B cell (primary cell): ENCODE measurements at regions not wholly inside any gene's neighbourhood (a gene's known extent, or its start where the extent isn't known, plus 50 kb on each side); places are given as distances from the start of the nearest gene placed in this dataset.

Source experiments
- ATAC-seq: fragments of 200-7000 bp; cut with Tn5 transposase; one replicate; pipeline ENCODE4 v1.10.0; 2021; ENCODE audit warnings: low read depth, mild to moderate bottlenecking, moderate number of reproducible peaks, moderate library complexity
- CTCF ChIA-PET: fragments of 350-600 bp; sonication (Branson Sonifier 250); formaldehyde crosslinking; loops from one replicate; lab custom pipeline; 2021; ENCODE audit warnings: antibody characterized with exemption, inconsistent platforms; lab: Charles Lee
- POLR2A ChIA-PET: fragments of 350-600 bp; sonication (Branson Sonifier 250); formaldehyde crosslinking; loops from one replicate; lab custom pipeline; 2021; ENCODE audit warnings: antibody characterized with exemption; lab: Charles Lee
- DNase-seq: peaks from one replicate; pipeline ENCODE4 v3.0.0; 2013
- H2AFZ ChIP-seq: 2 replicates; pipeline ENCODE4 v1.6.1; 2012; ENCODE audit warnings: mild to moderate bottlenecking, low read depth, low read length; ENCODE audit not compliant: insufficient read depth, poor library complexity, severe bottlenecking
- H3K27ac ChIP-seq, 2 donors: 1 replicate in 1 of 2; 2 replicates in 1 of 2; pipeline ENCODE4 v1.5.1; 2012 to 2013; ENCODE audit warnings: low read length in 2 of 2, mild to moderate bottlenecking in 2 of 2, moderate library complexity in 1 of 2
- H3K27me3 ChIP-seq, 4 experiments: fragments of 200-600 bp in 1 of 4; sonication (generic) in 1 of 4; replicated peaks in 1 of 4; 1 replicate in 2 of 4; 2 replicates in 2 of 4; pipeline versions ENCODE4 v1.6.1 to v1.7.0; 2013 to 2016; ENCODE audit warnings: low read length in 3 of 4, mild to moderate bottlenecking in 2 of 4, mixed read lengths in 1 of 4, moderate library complexity in 1 of 4; ENCODE audit not compliant: insufficient read depth in 4 of 4, control insufficient read depth in 3 of 4; ENCODE audit errors: control extremely low read depth in 1 of 4
- H3K36me3 ChIP-seq, 2 experiments: replicated peaks in 1 of 2; 1 replicate in 1 of 2; 2 replicates in 1 of 2; pipeline versions ENCODE4 v1.6.1 to v1.7.1; 2013; ENCODE audit warnings: low read length in 1 of 2; ENCODE audit not compliant: insufficient read depth in 2 of 2, control insufficient read depth in 1 of 2; ENCODE audit errors: control extremely low read depth in 1 of 2, extremely low read depth in 1 of 2
- H3K4me1 ChIP-seq, 2 donors: fragments of 200-600 bp in 1 of 2; sonication (generic) in 1 of 2; 1 replicate in 1 of 2; 2 replicates in 1 of 2; pipeline versions ENCODE4 v1.5.1 to v1.6.1; 2013 to 2017; ENCODE audit warnings: low read length in 2 of 2; ENCODE audit not compliant: control insufficient read depth in 2 of 2, insufficient read depth in 2 of 2
- H3K4me2 ChIP-seq: replicated peaks from 2 replicates; pipeline ENCODE3; 2012; ENCODE audit warnings: mild to moderate bottlenecking, low read depth, low read length; ENCODE audit not compliant: poor library complexity, severe bottlenecking
- H3K4me3 ChIP-seq, 5 experiments: fragments of 200-600 bp in 1 of 5; sonication (generic) in 1 of 5; 1 replicate in 3 of 5; 2 replicates in 2 of 5; pipeline versions ENCODE4 v1.5.1 to v1.7.0; 2011 to 2016; ENCODE audit warnings: low read length in 4 of 5, mild to moderate bottlenecking in 4 of 5, low read depth in 2 of 5, control low read depth in 1 of 5, moderate library complexity in 1 of 5; ENCODE audit not compliant: insufficient read depth in 1 of 5; ENCODE audit errors: control extremely low read depth in 1 of 5, extremely low read depth in 1 of 5
- H3K79me2 ChIP-seq: fragments of 200-600 bp; sonication (generic); one replicate; pipeline ENCODE4 v1.6.0; 2016; ENCODE audit warnings: low read length; ENCODE audit not compliant: control insufficient read depth, insufficient read depth
- H3K9ac ChIP-seq: fragments of 200-600 bp; sonication (generic); 2 replicates; pipeline ENCODE4 v1.6.1; 2017; ENCODE audit warnings: mild to moderate bottlenecking, low read length, moderate library complexity
- H3K9me3 ChIP-seq, 3 donors: one replicate each; pipeline versions ENCODE4 v1.6.1 to v1.7.1; 2013; ENCODE audit warnings: low read length in 2 of 3; ENCODE audit not compliant: control insufficient read depth in 2 of 3, insufficient read depth in 1 of 3; ENCODE audit errors: control extremely low read depth in 1 of 3
- H4K20me1 ChIP-seq: 2 replicates; pipeline ENCODE4 v1.6.0; 2012; ENCODE audit warnings: mild to moderate bottlenecking, low read length; ENCODE audit not compliant: insufficient read depth, control insufficient read depth, poor library complexity, severe bottlenecking
- H3K27ac Mint-ChIP-seq: one replicate; pipeline ENCODE4 v1.8.0; 2021; ENCODE audit warnings: mixed read lengths
- H3K27me3 Mint-ChIP-seq: one replicate; pipeline ENCODE4 v1.8.0; 2021; ENCODE audit warnings: mixed read lengths
- H3K4me1 Mint-ChIP-seq: one replicate; pipeline ENCODE4 v1.8.0; 2021; ENCODE audit warnings: mixed read lengths
- H3K4me3 Mint-ChIP-seq: one replicate; pipeline ENCODE4 v1.8.0; 2021; ENCODE audit warnings: mixed read lengths
- H3K9me3 Mint-ChIP-seq: one replicate; pipeline ENCODE4 v1.8.0; 2022; ENCODE audit warnings: mixed read lengths; ENCODE audit not compliant: insufficient read depth
- CTCF ChIP-seq: fragments of 200-600 bp; IDR thresholded peaks from one replicate; pipeline ENCODE4 v1.8.0; 2022; ENCODE audit warnings: antibody characterized with exemption, mild to moderate bottlenecking
- EZH2 ChIP-seq: IDR thresholded peaks from 2 replicates; pipeline ENCODE4 v1.6.1; 2012; ENCODE audit warnings: borderline replicate concordance, low read depth, mild to moderate bottlenecking, moderate library complexity, low read length; ENCODE audit not compliant: insufficient read depth, poor library complexity, severe bottlenecking
- WGBS: methylation state at CpG from one replicate; pipeline ENCODE4 v1.1.5; 2013; ENCODE audit warnings: missing lambda C conversion rate; ENCODE audit not compliant: insufficient coverage; 5-methylcytosine and 5-hydroxymethylcytosine counted together
- intact Hi-C: fragments of 100-400 bp; cut with micrococcal nuclease; formaldehyde crosslinking; loops from one replicate; pipeline ENCODE4 v1.10.0; 2022

GRCh38 chr1:38487396-38487795, 372.2 kb downstream of the RRAGC start:
- CTCF ChIA-PET: interaction anchor here (0.6 to 1.0 kb wide), 2 partner anchors 9 to 11 kb away, joined by 3 read pairs; no protein-coding TSS in a partner anchor

GRCh38 chr1:38486085-38486484, 373.5 kb downstream of the RRAGC start:
- DNase-seq: no peak
- Histone ChIP-seq H2AFZ (no peak overlapping the region), H3K4me2 (no peak overlapping the region), H3K79me2 (no peaks in the 10 kb centered on the region), H3K9ac (no peak overlapping the region), H3K27ac (no peak overlapping the region), H3K9me3 (peaks cover 0 to 8% (median 0%) of the 10 kb centered on the region in 3 donors), H3K27me3 (peaks cover 0 to 10% (median 2%) of the 10 kb centered on the region in 4 experiments), H3K36me3 (no peaks in the 10 kb centered on the region), H4K20me1 (no peaks in the 10 kb centered on the region), H3K4me3 (no peak overlapping the region), H3K4me1 (peaks cover 17 to 20% of the 10 kb centered on the region in 2 donors)
- Mint-ChIP-seq H3K4me1 (peaks cover 49% of the 10 kb centered on the region), H3K9me3 (no peaks in the 10 kb centered on the region), H3K4me3 (no peak overlapping the region), H3K27ac (no peak overlapping the region), H3K27me3 (peaks cover 6% of the 10 kb centered on the region)
- TF ChIP-seq CTCF: no peak
- TF ChIP-seq EZH2: no peak
- POLR2A ChIA-PET: no interaction called here
- WGBS: 44% methylated on average over 4 of the region's 5 CpGs
- CTCF ChIA-PET: interaction anchor here (1.7 kb wide), 1 partner anchor 10 kb away, joined by 3 read pairs; no protein-coding TSS in a partner anchor
- ATAC-seq: no peak
- intact Hi-C loops: no loop called here

More at GRCh38 chr1:38487396-38487795, 372.2 kb downstream of the RRAGC start:
- Histone ChIP-seq H3K4me3 (no peak overlapping the region), H3K27me3 (peaks cover 0 to 11% (median 2%) of the 10 kb centered on the region in 4 experiments), H4K20me1 (no peaks in the 10 kb centered on the region), H3K79me2 (no peaks in the 10 kb centered on the region), H3K36me3 (no peaks in the 10 kb centered on the region), H3K4me2 (no peak overlapping the region), H3K4me1 (peaks cover 8 to 11% of the 10 kb centered on the region in 2 donors), H3K9me3 (peaks cover 0 to 8% (median 0%) of the 10 kb centered on the region in 3 donors), H2AFZ (no peak overlapping the region), H3K9ac (no peak overlapping the region), H3K27ac (no peak overlapping the region)
- intact Hi-C loops: no loop called here
- peaks cover 6% of the 10 kb centered on the region for H3K27me3 Mint-ChIP-seq
- peaks cover 36% of the 10 kb centered on the region for H3K4me1 Mint-ChIP-seq
- DNase-seq (no peak), ATAC-seq (no peak)
- H3K27ac Mint-ChIP-seq: no peak overlapping the region
- H3K9me3 Mint-ChIP-seq: no peaks in the 10 kb centered on the region
- POLR2A ChIA-PET: no interaction called here
- WGBS: 90% methylated on average over 12 of the region's 16 CpGs
- TF ChIP-seq EZH2: no peak
- TF ChIP-seq CTCF: no peak
- no peak overlapping the region for H3K4me3 Mint-ChIP-seq
